WTC11 (cell line): ENCODE measurements at regions not wholly inside any gene's neighbourhood (a gene's known extent, or its start where the extent isn't known, plus 50 kb on each side); places are given as distances from the start of the nearest gene placed in this dataset.

Source experiments
- AFF4 ChIP-seq: sonication (generic); formaldehyde crosslinking; IDR thresholded peaks from 2 replicates; pipeline ENCODE4 v1.8.1; 2023; ENCODE audit warnings: mild to moderate bottlenecking, missing genetic modification reagents, borderline replicate concordance
- CTCF ChIP-seq: fragments of 200-600 bp; IDR thresholded peaks from 2 replicates; pipeline ENCODE4 v1.8.0; 2022; ENCODE audit warnings: antibody characterized with exemption
- E2F5 ChIP-seq: sonication (generic); formaldehyde crosslinking; IDR thresholded peaks from 2 replicates; pipeline ENCODE4 v1.8.1; 2022; ENCODE audit warnings: mild to moderate bottlenecking, moderate library complexity, missing genetic modification reagents
- KAT7 ChIP-seq: sonication (generic); formaldehyde crosslinking; IDR thresholded peaks from 2 replicates; pipeline ENCODE4 v1.8.1; 2023; ENCODE audit warnings: missing genetic modification reagents, mild to moderate bottlenecking, borderline replicate concordance
- NFYB ChIP-seq: sonication (generic); formaldehyde crosslinking; conservative IDR thresholded peaks from 2 replicates; pipeline ENCODE4 v1.8.0; 2022; ENCODE audit warnings: low read depth, missing genetic modification reagents
- TEAD4 ChIP-seq: sonication (generic); formaldehyde crosslinking; IDR thresholded peaks from 2 replicates; pipeline ENCODE4 v1.8.0; 2022; ENCODE audit warnings: mild to moderate bottlenecking, missing genetic modification reagents
- ZNF317 ChIP-seq: sonication (generic); formaldehyde crosslinking; IDR thresholded peaks from 2 replicates; pipeline ENCODE4 v1.8.1; 2023; ENCODE audit warnings: low read depth, mild to moderate bottlenecking, moderate library complexity, missing genetic modification reagents, borderline replicate concordance
- ZNF671 ChIP-seq: fragments of 250-450 bp; sonication (Bioruptor Pico); IDR thresholded peaks from 2 replicates; pipeline ENCODE4 v1.8.0; 2021; ENCODE audit warnings: mild to moderate bottlenecking
- TF ChIP-seq, protein P1 (sequence below): sonication (generic); formaldehyde crosslinking; IDR thresholded peaks from 2 replicates; pipeline ENCODE4 v1.8.0; 2023; ENCODE audit warnings: missing genetic modification reagents, mild to moderate bottlenecking, borderline replicate concordance
- TF ChIP-seq, protein P2 (sequence below): sonication (generic); formaldehyde crosslinking; conservative IDR thresholded peaks from 2 replicates; pipeline ENCODE4 v1.8.1; 2022; ENCODE audit warnings: mild to moderate bottlenecking, missing genetic modification reagents
- TF ChIP-seq, protein P3 (sequence below): sonication (generic); formaldehyde crosslinking; IDR thresholded peaks from 2 replicates; pipeline ENCODE4 v1.8.1; 2023; ENCODE audit warnings: mild to moderate bottlenecking, missing genetic modification reagents

DNA sequence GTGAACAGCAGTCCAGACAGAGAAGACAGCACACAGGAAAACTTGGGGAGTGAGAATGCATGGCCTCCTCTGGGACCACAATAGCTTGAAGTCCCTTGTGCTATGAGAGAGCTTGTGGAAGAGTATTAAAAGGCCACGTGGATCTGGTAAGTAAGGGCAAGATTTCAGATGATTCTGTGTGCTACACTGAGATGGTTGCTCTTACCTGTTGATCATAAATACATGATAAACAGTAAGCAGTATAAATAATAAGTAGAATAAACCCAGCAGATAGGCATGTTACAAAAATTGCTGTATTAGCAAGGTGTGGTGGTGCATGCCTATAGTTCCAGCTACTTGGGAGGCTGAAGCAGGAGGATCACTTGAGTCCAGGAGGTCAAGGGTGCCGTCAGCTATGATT lies 150.4 kb upstream of the ZC3H11B start:
- TF ChIP-seq, protein P1, sequence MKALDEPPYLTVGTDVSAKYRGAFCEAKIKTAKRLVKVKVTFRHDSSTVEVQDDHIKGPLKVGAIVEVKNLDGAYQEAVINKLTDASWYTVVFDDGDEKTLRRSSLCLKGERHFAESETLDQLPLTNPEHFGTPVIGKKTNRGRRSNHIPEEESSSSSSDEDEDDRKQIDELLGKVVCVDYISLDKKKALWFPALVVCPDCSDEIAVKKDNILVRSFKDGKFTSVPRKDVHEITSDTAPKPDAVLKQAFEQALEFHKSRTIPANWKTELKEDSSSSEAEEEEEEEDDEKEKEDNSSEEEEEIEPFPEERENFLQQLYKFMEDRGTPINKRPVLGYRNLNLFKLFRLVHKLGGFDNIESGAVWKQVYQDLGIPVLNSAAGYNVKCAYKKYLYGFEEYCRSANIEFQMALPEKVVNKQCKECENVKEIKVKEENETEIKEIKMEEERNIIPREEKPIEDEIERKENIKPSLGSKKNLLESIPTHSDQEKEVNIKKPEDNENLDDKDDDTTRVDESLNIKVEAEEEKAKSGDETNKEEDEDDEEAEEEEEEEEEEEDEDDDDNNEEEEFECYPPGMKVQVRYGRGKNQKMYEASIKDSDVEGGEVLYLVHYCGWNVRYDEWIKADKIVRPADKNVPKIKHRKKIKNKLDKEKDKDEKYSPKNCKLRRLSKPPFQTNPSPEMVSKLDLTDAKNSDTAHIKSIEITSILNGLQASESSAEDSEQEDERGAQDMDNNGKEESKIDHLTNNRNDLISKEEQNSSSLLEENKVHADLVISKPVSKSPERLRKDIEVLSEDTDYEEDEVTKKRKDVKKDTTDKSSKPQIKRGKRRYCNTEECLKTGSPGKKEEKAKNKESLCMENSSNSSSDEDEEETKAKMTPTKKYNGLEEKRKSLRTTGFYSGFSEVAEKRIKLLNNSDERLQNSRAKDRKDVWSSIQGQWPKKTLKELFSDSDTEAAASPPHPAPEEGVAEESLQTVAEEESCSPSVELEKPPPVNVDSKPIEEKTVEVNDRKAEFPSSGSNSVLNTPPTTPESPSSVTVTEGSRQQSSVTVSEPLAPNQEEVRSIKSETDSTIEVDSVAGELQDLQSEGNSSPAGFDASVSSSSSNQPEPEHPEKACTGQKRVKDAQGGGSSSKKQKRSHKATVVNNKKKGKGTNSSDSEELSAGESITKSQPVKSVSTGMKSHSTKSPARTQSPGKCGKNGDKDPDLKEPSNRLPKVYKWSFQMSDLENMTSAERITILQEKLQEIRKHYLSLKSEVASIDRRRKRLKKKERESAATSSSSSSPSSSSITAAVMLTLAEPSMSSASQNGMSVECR (CRISPR knock-in tag): no peak
- no peak for TF ChIP-seq TEAD4 (CRISPR knock-in tag)
- TF ChIP-seq ZNF317 (CRISPR knock-in tag): no peak
- TF ChIP-seq, protein P2, sequence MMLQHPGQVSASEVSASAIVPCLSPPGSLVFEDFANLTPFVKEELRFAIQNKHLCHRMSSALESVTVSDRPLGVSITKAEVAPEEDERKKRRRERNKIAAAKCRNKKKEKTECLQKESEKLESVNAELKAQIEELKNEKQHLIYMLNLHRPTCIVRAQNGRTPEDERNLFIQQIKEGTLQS (CRISPR knock-in tag): no peak
- no peak for TF ChIP-seq KAT7
- no peak for TF ChIP-seq NFYB (CRISPR knock-in tag)
- TF ChIP-seq CTCF: no peak
- no peak for TF ChIP-seq ZNF671 (CRISPR knock-in tag)
- no peak for TF ChIP-seq AFF4
- TF ChIP-seq, protein P3, sequence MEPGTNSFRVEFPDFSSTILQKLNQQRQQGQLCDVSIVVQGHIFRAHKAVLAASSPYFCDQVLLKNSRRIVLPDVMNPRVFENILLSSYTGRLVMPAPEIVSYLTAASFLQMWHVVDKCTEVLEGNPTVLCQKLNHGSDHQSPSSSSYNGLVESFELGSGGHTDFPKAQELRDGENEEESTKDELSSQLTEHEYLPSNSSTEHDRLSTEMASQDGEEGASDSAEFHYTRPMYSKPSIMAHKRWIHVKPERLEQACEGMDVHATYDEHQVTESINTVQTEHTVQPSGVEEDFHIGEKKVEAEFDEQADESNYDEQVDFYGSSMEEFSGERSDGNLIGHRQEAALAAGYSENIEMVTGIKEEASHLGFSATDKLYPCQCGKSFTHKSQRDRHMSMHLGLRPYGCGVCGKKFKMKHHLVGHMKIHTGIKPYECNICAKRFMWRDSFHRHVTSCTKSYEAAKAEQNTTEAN (CRISPR knock-in tag): no peak
- no peak for TF ChIP-seq E2F5 (CRISPR knock-in tag)
